Sigmoid colon (tissue), 3 donors: ENCODE measurements at regions not wholly inside any gene's neighbourhood (a gene's known extent, or its start where the extent isn't known, plus 50 kb on each side); places are given as distances from the start of the nearest gene placed in this dataset.

ENCODE experiments used
- CTCF ChIP-seq, 4 experiments: fragments of 450-650 bp in 3 of 4; fragments of 200-600 bp in 1 of 4; IDR thresholded peaks; one replicate each; pipeline ENCODE4 v1.5.1; 2016 to 2019; ENCODE audit warnings: antibody characterized with exemption in 4 of 4, mild to moderate bottlenecking in 3 of 4, moderate library complexity in 2 of 4
- POLR2A ChIP-seq, 2 donors: fragments of 450-650 bp; IDR thresholded peaks; one replicate each; pipeline ENCODE4 v1.6.1; 2016; ENCODE audit warnings: antibody characterized with exemption in 2 of 2, mild to moderate bottlenecking in 2 of 2, moderate library complexity in 2 of 2

GRCh38 chr14:30227436-30227835, 299.8 kb upstream of the PRKD1 start:
- no peak for TF ChIP-seq POLR2A (IDR thresholded peaks at IDR 0.05)
- TF ChIP-seq CTCF (IDR thresholded peaks at IDR 0.05): no peak
